Adrenal gland (tissue), 5 donors: ENCODE measurements at regions not wholly inside any gene's neighbourhood (a gene's known extent, or its start where the extent isn't known, plus 50 kb on each side); places are given as distances from the start of the nearest gene placed in this dataset.

Source experiments
- CTCF ChIP-seq, 6 experiments: fragments of 450-650 bp in 4 of 6; fragments of 200-600 bp in 2 of 6; sonication (generic) in 1 of 6; IDR thresholded peaks; 1 replicate in 5 of 6; 2 replicates in 1 of 6; pipeline versions ENCODE4 v1.5.1 to v1.8.0; 2016 to 2021; ENCODE audit warnings: antibody characterized with exemption in 6 of 6, mild to moderate bottlenecking in 2 of 6, moderate library complexity in 1 of 6
- POLR2A ChIP-seq, 2 donors: fragments of 450-650 bp; IDR thresholded peaks; one replicate each; pipeline ENCODE4 v1.6.1; 2017; ENCODE audit warnings: antibody characterized with exemption in 2 of 2, mild to moderate bottlenecking in 2 of 2, moderate library complexity in 1 of 2
- donor health status: DM: no; HTN: no; CAD: no.

GRCh38 chr1:199151634-199152425 lies 513.0 kb downstream of the PTPRC start:
- TF ChIP-seq POLR2A (IDR thresholded peaks at IDR 0.05) (no peak), CTCF (IDR thresholded peaks at IDR 0.05) (no peak)
